GM21619 (cell line): ENCODE measurements at regions not wholly inside any gene's neighbourhood (a gene's known extent, or its start where the extent isn't known, plus 50 kb on each side); places are given as distances from the start of the nearest gene placed in this dataset.
"Not testable (repeated sequence)": the region's sequence is repeated elsewhere in the genome, so short reads cannot be mapped to it uniquely, and the experiment has no call there.

Experiments used
- ATAC-seq: cut with Tn5 transposase; IDR thresholded peaks from one replicate; pipeline ENCODE4 v1.9.1; 2021; ENCODE audit not compliant: unreplicated experiment

GRCh38 chr9:83140061-83140460 is 77.1 kb upstream of the RASEF start:
- ATAC-seq, result no peak

GRCh38 chr9:83138422-83139135 is 75.6 kb upstream of the RASEF start:
- ATAC-seq, result no peak

DNA sequence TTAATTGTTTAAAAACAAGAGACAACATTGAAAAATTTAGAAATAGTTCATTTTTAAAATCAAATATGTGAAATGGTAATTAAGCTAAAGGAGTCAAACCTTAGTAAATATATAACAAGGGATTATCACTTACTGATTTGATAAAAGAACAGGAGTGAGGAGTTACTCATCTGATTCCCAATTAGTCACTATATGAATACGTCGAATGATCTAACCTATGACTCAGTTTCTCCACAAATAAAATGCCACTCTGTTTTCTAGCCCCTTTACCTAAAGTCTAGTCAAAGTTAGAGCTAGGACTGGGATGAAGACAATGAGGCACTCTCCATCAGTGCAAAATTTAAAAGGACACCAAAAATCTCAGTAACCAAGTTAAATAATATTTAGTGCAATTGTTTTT is 70.4 kb upstream of the RASEF start:
- ATAC-seq, result no peak

DNA sequence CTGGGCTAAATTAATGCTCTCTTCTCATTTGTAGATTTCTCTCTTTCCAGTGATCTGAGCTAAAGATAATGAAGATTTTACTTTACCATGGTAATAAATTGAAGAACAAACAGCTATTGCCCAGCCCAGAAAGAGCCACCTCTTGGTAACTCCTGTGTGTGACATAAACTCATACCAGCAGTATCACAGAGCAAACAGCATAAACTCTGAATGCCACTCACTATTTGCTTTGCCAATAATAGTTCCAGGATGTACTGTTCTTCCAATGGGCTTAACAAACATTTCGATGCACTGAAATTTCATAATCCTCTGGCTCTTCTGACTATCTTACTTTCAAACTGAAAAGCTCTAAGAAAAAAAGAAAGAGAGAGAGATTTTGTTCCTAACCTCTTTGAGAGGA is 69.8 kb upstream of the RASEF start:
- ATAC-seq, result no peak

- no peak for ATAC-seq
Measured at GRCh38 chr9:83130541-83130940, 67.6 kb upstream of the RASEF start.

GRCh38 chr9:83125671-83126070 is 62.7 kb upstream of the RASEF start:
- ATAC-seq, result no peak

- no peak for ATAC-seq
Measured at GRCh38 chr9:83119873-83120272, 56.9 kb upstream of the RASEF start.

DNA sequence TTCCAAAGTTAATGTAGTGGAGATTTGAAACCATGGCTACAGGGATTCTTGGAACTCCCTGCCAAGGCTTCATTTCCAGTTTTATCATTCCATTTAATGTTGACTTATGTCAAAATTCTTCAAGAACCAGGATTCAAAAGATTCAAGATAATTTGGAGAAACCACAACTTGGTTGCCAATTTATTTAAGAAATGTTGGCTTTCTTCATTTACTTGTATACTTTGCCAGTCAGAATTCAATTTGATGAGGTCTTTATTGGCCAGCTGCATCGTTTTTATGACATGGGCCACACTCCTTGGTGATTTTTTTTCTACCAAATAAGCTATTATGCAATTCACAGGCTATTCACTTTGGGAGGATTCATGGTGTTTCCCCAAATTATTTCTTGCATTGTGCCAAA is 53.1 kb upstream of the RASEF start:
- no peak for ATAC-seq

GRCh38 chr9:83113445-83113844 is 50.5 kb upstream of the RASEF start:
- ATAC-seq, result not testable (repeated sequence)
